NCI-H2196 treated with DMSO at 0.1 percent for 48 hours (cell line): ENCODE measurements at regions not wholly inside any gene's neighbourhood (a gene's known extent, or its start where the extent isn't known, plus 50 kb on each side); places are given as distances from the start of the nearest gene placed in this dataset.
"Not testable (repeated sequence)": the region's sequence is repeated elsewhere in the genome, so short reads cannot be mapped to it uniquely, and the experiment has no call there.

ENCODE experiments used
- DNase-seq: peaks from one replicate; lab custom pipeline; 2025; ENCODE audit not compliant: unreplicated experiment; lab: John Stamatoyannopoulos, UW

DNA sequence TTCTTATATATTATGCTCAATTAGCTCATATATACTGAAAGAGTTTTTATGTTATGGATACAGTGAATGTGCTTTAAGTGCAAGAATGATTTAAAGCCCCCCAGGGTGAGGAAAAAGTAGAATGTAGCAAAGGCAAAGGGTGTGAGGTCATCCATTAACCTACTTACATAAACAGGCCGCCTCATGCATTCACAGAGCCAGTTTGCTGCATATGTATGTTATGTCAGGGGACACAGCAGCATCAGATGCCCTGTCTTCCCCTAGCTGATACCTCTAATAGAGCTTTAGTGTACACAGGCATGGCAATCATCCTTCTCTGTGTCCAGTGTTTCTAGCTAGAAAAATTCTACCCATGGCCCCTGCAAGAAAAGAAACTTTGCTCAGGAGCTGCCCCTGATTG, 187.8 kb upstream of the FSHR start:
- DNase-seq = no peak

DNA sequence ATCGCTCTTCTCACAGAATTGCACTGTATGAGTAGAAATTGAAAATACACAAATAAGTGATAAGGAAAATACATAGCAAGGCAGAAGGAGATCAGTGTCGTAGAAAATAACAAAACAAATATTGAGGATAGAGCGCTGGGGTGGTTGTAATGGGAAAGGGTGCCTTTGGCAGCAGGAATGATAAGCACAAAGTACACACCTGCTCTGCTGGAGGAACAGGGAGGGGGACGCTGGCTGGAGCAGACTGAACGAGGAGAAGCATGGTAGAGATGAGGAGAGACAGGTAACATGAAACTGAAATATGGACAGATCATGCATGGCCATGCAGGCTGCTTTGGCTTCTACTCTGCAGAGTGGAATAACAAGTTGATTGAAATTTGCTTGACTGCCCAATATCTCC, 181.2 kb upstream of the FSHR start:
- no peak for DNase-seq

DNA sequence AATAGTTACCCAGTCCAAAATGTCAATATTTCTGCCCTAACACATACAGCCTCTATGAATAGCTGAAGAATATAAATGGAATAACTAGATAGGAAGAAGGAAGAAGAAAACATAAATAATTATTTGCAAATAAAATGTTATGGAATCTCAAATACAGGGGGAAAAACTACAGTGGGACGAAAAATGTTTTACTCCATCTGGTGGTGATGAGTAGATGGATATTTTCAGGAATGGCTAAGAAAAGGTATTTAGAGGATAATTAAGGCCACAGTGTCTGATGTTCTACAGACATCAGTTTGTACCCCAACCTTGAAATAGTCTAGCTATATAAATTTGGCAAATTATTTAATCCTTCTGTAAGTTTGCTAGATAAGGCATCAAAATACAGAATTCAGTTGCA, 178.1 kb upstream of the FSHR start:
- no peak for DNase-seq

DNA sequence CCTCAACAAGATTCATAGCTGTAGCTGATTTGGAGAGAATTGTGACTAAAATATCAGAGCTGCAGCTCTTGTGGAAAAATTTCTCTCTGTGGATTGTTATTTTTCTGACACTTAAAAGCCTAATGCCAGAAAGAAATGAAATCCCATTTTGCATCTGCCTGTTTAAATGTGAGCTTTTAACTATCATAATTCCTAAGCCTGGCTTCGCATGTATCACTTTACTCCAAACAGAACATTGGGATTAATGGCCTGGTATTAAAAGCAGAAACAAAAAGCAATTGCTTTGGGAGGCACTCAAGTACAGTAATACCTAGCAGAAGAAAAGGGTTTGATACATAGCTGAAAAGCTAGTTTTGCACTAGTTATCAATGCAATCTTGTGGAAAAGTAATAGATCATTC, 164.2 kb upstream of the FSHR start:
- no peak for DNase-seq

DNA sequence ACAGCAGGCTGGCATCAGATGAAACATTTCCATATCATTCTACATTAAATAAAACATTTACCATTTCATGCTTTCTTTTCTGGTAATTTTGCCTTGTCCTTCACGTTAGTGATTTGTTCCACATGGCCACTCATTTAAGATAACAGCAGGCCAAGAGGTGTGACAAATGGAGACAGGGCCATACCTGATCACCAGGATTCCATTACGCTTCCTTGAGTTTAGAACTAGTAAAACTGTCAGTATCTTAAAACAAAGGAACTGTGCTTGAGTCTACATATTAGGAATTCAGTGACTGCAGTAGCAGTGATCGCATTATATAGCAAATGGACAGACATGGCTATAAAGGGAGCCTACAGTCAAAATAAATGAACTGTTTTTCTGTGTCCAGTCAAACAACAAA, 155.1 kb upstream of the FSHR start:
- DNase-seq = no peak

DNA sequence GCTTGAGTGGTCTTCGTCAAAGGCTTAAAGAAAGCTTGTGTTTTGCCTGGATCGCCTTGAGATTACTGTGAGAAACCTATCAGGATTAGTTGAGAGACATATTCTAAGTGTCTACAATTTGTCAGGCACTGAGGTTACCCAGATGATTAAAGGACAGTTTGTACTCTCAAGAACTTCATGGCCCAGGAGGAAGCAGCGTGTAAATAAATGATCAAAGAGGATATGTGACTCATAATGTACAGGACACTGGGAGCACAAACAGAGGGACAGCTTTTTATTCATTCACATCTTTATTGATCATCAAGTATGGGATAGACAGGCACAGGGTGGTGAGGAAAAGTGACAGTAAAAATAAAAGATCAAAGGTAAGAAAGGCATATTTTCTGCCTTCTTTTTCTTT, 152.6 kb upstream of the FSHR start:
- DNase-seq = no peak

DNA sequence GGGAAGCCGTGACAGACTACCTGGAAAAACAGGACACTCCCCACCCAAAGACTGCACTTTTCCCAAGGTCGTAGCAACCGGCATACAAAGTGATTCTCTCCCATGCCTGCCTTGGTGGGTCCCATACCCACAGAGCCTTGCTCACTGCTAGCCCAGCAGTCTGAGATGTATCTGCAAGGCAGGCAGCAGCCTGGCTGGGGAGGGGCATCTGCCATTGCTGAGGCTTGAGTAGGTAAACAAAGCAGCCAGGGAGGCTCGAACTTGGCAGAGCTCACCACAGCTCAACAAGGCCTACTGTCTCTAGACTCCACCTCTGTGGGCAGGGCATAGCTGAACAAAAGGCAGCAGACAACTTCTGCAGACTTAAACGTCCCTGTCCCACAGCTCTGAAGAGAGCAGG, 144.4 kb upstream of the FSHR start:
- not testable (repeated sequence) for DNase-seq

DNA sequence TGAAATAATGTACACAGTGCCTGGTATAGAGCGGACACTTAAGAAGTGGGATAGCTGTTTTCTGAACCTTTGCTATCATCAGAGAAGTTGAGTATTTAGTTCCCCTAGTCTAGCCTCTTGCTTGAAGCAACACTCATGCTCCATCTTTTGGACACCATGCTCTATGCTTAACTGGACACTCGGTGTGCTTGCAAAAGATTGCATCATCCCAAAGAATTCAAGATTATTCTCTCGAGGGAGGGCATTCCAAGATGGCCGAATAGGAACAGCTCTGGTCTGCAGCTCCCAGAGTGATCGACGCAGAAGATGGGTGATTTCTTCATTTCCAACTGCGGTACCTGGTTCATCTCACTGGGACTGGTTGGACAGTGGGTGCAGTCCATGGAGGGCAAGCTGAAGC, 143.9 kb upstream of the FSHR start:
- no peak for DNase-seq

DNA sequence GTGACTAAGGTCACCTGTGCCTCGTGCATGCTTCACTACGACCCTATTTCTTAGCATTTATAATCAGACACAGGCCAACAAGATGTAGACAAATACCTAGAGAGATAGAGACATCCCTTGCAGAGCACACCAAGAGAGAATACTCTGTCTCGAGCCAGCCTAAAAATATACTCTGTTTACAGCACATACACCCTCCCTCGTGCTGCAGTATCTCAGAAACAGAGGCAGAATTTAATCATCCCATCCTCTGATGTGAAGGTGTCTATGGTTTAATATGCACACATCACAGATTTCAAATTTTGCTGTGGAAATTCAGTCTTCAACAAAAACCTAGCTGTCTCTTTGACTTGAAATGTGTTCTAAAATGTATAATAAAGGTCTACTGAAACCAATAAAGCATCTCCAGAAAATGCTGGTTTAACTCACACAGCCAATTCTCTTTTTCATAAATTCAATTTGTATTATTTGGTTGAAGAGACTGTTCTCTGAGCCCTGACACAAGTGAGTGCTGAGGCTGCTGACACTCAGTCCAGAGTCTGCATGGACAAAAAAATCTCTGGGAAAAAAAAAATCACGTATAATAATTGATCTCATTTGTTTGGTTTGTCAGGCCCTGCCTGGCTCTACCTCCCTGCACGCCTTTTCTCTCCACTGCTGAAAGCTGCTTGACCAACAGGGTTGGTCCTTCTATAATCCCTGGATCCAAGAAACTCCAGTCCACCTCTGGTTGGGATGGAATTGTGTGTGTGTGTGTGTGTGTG, 142.0 kb upstream of the FSHR start:
- no peak for DNase-seq

DNA sequence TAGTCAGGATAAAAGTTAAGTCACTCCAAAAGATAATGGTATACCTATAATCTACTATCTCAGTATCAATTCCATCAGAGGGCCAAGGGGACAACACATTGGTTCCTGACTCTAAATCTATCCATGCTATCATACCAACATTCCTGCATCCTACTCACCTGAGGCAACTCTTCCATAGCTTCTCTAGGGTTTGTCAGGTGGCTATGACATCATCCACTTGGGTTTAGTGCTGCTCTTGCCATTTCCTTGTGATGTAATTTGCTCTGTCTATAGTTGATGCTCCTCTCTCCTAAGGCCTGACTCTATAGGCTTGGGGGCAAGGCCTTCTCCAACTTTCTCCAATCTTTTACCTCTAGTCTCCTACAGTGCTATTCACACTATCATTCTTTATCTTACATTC, 139.9 kb upstream of the FSHR start:
- no peak for DNase-seq

DNA sequence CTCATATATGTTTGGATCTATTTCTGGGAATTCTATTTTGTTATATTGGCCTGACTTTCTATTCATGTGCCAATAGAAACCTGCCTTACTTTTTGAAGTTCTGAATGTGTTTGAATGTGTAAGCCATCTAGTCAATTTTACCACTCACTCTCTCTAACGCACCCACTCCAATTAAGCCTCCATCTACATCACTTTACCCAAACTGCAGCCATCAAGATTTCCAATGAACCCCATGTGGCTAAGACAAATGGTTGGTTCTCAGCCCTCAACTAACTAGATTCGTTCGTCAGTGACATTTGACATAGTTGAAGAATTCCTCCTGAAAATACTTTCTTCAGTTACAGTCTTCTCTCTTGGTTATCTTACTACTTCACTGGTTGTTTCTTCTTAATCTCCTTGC, 137.3 kb upstream of the FSHR start:
- no peak for DNase-seq

DNA sequence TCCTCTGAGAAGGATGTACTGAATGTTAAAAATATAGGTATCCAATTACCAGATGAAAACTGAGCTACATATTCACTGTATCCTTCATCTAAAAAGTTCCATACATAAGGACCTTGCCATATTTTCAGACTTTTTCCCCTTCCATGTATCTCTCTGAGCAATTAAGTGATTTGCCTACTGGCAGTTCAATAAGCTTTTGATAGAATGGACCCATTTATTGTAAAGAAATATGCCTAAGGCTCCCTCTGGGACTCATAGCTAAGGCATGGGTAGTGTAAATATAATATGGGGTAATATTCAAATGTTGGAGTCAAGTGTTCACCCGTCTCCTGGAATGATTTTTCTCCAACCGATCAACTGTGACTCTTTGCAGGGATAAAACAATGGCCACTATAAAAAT, 135.4 kb upstream of the FSHR start:
- no peak for DNase-seq

DNA sequence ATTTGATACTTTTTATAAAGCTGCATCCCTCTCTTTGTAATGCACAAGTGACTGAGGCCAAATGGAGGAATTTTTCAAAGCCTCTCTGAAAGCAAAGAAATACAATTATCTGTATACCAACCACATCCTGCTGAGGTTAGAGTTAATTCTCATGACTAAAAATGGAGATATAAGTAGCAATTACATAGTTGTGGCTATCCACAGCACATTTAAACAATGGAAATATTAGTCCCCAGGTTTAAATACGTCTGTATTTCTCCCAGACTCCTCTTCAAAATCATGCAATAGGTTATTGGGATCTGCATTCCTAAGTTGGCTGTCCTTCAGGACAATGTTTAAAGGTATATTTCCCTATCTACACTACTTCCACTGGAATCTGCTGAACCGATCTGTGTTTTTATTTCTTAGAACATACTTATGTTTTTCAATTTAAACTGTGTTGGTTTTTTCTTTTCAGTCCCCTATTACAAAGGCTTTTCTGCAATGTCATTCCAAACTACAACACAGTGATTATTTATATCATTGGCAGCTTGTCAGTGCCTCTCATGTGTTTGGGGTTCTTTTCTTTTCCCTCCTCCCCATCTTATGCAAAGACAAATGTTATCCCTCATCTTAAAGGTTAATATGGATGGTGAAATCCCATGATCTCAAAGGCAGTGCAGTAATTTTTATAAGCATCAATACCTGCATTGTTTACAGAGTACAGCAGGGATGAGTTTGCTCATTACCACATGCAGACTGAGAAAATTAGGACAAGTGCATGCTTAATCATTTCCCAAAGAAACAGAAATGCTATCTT, 134.8 kb upstream of the FSHR start:
- DNase-seq = no peak

DNA sequence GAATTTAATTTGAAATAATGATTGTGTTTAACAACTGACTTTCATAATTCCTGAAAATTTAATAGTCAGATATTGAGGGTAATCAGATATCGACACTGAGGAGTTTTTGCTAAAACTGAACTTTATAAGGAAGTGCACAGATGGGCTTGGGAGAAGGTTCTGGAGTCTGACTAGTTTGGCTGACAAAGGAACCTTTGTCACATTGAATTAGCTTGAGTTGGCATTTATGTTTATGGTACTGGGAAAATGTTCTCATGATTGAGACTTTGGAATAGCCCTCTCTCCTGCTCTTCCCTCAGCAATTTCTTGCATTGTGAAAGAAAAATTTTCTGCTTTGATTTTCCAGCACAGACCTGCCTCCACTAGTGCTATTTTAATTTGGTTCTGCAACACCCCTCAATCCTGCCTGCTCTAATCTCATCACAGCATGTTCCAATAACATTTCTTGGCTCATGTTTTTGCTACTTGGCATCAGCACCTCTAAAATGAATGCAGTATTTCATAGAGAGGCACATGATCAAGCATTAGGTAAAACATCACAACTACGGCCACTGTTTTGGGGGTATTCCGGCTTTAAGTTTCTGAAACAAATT, 133.9 kb upstream of the FSHR start:
- DNase-seq = no peak

DNA sequence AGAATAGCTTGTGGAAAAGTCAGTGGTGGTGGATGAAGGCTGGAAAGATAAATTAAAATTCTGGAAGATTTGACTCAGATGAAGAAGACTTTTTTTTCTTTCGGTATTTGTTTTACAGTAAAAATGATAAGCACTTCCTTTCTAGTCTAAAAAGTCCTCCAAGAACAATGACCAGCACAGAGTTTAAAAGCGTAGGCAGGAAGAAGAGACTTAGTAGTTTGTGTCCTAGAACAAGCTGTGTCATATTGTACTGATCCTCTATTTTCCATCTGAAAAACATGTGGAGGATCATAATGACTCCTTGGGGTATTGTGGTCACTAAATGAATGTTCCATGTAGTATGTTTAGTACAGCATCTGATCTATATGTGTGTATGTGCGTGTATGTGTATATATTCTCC, 132.4 kb upstream of the FSHR start:
- no peak for DNase-seq

DNA sequence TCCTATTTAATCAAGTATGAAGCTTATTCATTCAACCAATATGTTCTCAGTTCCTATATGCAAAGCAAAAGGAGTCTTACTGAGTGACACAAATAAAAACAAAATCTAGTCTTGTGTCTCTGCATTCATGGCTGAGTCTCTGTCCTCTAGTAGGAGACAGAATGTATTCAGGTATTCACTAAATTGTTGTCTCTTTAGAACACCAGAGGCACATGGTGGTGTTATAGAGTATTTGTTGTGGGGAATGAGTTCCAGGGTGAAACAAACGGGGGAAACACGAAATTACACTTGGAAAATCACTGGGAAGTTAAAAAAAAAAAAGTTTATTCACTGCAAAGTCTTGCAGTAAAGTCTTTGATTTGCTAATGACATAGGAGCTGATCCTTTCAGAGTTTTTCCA, 131.7 kb upstream of the FSHR start:
- DNase-seq = no peak

DNA sequence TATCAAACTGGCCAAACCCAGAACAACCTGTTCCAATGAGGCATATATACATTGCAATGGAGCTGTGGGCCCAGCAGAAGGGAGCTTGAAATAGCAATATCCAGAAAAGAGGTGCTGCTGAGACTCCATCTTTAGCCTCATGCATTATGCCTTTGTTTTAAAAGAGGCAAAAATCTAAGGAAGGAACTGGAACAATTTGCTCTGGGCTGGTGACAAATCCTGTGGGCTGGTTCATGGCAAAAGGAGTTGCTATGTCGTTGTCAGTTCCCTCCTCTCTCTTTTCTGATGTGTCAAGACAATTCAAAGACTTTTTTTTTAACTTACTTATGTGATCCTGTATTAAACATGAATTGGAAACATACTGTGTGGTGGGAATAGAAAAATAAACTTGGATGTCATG, 124.2 kb upstream of the FSHR start:
- no peak for DNase-seq

DNA sequence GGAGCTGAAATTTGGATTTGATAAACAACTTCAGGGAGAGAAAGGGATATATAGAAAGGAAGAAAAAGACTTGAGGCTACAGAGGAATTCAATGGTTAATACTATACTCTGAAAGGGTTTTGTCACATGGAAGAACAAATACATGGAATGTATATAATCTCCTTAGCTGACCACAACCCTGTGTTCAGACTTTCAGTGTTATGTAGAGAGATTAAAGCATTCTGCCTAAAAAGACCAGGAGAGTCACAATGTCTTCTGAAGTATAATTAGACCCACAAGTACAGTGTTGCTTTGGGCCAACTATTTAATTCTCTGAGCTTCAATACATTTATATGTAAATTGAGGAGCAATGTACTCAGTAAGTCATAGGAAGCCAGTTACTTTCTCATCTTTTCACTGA, 123.8 kb upstream of the FSHR start:
- DNase-seq = no peak

DNA sequence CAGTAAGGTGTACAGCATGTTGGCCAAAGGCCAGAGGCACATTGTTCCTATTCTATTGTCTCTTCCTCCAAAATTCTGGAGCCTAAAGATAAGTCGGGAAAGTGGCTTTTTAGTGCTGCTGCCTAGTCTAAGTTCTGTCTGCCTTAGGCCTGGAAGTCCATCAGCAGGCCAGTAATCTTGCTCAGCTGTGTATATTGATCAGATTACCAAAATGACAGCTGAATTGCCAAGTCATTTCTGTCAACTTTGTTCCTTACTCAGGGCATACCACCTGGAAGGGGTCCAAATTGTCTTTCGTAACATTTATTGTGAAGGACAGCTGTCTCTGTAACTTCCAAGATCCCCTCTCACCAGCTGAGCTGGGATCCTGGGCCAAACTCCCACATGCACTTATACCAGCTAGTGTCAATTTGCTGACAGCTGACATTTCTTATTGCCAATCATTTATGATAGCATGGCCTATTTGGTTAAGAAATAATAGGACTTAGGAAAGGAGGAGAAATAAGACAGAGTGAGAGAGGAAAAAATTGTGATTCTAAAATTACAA, 116.8 kb upstream of the FSHR start:
- no peak for DNase-seq

DNA sequence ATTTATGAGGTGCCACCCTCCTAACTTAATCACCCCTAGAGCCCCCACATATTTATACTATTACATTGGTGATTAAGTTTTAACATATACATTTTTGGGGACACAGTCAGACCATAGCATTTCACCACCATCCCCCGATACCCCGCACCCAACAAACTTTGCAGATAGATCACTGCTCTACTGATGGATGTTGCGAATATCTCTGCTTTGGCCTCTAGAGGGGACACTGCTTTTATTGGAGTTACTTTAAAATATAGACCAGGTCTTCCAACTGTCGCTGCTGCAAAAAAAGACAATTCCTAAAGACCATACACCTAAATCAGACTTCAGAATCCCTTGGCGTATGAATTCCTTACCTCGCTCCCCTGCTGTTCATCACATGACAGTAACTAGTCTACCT, 115.8 kb upstream of the FSHR start:
- DNase-seq = no peak

DNA sequence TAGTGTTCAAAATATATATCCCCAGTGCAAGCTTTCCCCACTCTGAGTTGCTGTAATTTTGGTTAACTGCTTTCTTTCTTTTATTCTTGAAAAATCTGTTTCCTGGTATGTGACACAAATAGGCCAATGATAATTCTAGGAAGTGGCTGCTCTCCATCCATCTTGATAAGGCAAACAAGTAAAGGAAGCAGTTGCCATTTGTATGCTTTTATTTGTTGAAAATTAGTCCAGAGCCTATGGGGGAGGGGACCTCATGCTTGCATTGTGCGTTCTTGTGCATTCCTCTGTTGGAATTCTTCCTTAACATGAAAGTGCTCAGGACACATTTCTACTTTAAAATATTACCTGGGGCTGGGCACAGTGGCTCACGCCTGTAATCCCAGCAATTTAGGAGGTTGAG, 111.2 kb upstream of the FSHR start:
- DNase-seq = no peak
